Activated B cell treated with CpG ODN at 0.5 μM for 24 hours (primary cell): ENCODE measurements at regions not wholly inside any gene's neighbourhood (a gene's known extent, or its start where the extent isn't known, plus 50 kb on each side); places are given as distances from the start of the nearest gene placed in this dataset.

ENCODE experiments used
- ATAC-seq: fragments of 200-7000 bp; cut with Tn5 transposase; one replicate; pipeline ENCODE4 v1.10.0; 2021; ENCODE audit warnings: low read depth, mild to moderate bottlenecking, moderate library complexity
- CTCF ChIA-PET: fragments of 350-600 bp; sonication (Branson Sonifier 250); formaldehyde crosslinking; loops from one replicate; lab custom pipeline; 2021; ENCODE audit warnings: antibody characterized with exemption; lab: Charles Lee
- POLR2A ChIA-PET: fragments of 350-600 bp; sonication (Branson Sonifier 250); formaldehyde crosslinking; loops from one replicate; lab custom pipeline; 2021; ENCODE audit warnings: antibody characterized with exemption; lab: Charles Lee
- DNase-seq: peaks from one replicate; pipeline ENCODE4 v3.0.0; 2022
- H3K27ac Mint-ChIP-seq: one replicate; pipeline ENCODE4 v1.8.0; 2020; ENCODE audit warnings: mixed read lengths
- H3K27me3 Mint-ChIP-seq: one replicate; pipeline ENCODE4 v1.8.0; 2021; ENCODE audit warnings: mixed read lengths
- H3K36me3 Mint-ChIP-seq: one replicate; pipeline ENCODE4 v1.8.0; 2021; ENCODE audit warnings: low read depth, mixed read lengths
- H3K4me1 Mint-ChIP-seq: one replicate; pipeline ENCODE4 v1.8.0; 2021; ENCODE audit warnings: mixed read lengths
- H3K4me3 Mint-ChIP-seq: one replicate; pipeline ENCODE4 v1.8.0; 2020; ENCODE audit warnings: mild to moderate bottlenecking, mixed read lengths
- H3K9me3 Mint-ChIP-seq: one replicate; pipeline ENCODE4 v1.8.0; 2020; ENCODE audit warnings: mixed read lengths
- intact Hi-C: fragments of 100-400 bp; cut with micrococcal nuclease; formaldehyde crosslinking; loops from one replicate; pipeline ENCODE4 v1.15.1; 2024
- TF ChIP-seq, protein P1 (sequence below): fragments of 200-600 bp; IDR thresholded peaks from one replicate; pipeline ENCODE4 v1.8.0; 2022; ENCODE audit warnings: antibody characterized with exemption, mild to moderate bottlenecking

DNA sequence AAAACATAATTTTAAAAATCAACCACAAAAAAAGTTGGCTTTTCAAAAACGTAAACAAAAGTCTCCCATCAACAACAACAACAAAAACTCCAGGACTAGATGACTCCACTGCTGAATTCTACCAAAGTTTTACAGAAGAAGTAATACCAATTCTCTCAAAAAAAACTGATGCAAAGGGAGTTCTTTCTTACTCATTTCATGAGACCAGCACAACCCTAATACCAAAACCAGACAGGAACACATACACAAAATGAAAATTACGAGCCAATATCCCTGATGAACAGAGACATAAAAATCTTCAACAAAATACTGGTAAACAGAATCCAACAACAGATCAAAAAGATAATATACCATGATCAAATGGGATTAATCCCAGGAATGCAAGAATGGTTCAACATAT, 147.3 kb downstream of the BTG1 start:
- TF ChIP-seq, protein P1, sequence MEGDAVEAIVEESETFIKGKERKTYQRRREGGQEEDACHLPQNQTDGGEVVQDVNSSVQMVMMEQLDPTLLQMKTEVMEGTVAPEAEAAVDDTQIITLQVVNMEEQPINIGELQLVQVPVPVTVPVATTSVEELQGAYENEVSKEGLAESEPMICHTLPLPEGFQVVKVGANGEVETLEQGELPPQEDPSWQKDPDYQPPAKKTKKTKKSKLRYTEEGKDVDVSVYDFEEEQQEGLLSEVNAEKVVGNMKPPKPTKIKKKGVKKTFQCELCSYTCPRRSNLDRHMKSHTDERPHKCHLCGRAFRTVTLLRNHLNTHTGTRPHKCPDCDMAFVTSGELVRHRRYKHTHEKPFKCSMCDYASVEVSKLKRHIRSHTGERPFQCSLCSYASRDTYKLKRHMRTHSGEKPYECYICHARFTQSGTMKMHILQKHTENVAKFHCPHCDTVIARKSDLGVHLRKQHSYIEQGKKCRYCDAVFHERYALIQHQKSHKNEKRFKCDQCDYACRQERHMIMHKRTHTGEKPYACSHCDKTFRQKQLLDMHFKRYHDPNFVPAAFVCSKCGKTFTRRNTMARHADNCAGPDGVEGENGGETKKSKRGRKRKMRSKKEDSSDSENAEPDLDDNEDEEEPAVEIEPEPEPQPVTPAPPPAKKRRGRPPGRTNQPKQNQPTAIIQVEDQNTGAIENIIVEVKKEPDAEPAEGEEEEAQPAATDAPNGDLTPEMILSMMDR: no peak
- ChIA-PET POLR2A (no interaction called here), CTCF (no interaction called here)
- H3K4me3 Mint-ChIP-seq: no peak overlapping the region
- no peak overlapping the region for H3K27ac Mint-ChIP-seq
- peaks cover 13% of the 10 kb centered on the region for H3K4me1 Mint-ChIP-seq
- H3K36me3 Mint-ChIP-seq: no peaks in the 10 kb centered on the region
- intact Hi-C loops: no loop called here
- peaks cover 13% of the 10 kb centered on the region for H3K9me3 Mint-ChIP-seq
- DNase-seq: no peak
- no peaks in the 10 kb centered on the region for H3K27me3 Mint-ChIP-seq
- no peak for ATAC-seq

DNA sequence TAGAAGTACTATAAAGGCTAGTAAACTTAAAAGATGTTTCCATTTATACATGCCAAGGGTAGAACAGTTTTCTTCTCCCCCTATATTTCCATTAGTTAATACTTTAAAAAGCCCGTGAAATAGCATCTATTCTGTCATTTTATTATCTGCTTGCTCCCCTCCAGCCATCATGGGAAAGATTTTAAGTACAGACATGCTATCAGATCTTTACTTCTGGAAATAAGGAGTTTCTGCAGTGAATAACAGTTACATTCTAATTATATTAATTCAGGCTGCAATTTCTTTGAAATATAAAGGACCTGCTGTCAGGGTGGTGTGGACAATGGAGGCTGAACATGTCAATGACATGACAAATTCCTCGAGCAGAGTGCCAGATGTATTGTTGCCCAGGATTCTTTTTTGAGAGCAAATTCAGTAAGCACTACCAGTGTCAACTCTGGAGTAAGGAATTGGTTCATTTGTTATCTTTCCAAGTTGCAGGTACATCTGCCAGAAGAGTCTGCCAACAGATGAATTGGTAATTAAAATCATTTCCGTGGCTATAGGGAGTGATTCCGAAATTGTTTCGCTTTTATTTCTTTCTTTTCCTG, 151.3 kb downstream of the BTG1 start:
- intact Hi-C loops: loop anchor here (5.0 kb wide), 3 partner anchors 508 to 658 kb away; no protein-coding TSS in a partner anchor
- ChIA-PET POLR2A (interaction anchor here (1.5 kb wide), 1 partner anchor 150 kb away, joined by 4 read pairs; no protein-coding TSS in a partner anchor), CTCF (no interaction called here)
- ATAC-seq (no peak), DNase-seq (no peak)
- TF ChIP-seq, protein P1: no peak
- Mint-ChIP-seq H3K27ac (no peak overlapping the region), H3K4me3 (no peak overlapping the region), H3K27me3 (no peaks in the 10 kb centered on the region), H3K9me3 (peaks cover 7% of the 10 kb centered on the region), H3K4me1 (peaks cover 4% of the 10 kb centered on the region), H3K36me3 (no peaks in the 10 kb centered on the region)

DNA sequence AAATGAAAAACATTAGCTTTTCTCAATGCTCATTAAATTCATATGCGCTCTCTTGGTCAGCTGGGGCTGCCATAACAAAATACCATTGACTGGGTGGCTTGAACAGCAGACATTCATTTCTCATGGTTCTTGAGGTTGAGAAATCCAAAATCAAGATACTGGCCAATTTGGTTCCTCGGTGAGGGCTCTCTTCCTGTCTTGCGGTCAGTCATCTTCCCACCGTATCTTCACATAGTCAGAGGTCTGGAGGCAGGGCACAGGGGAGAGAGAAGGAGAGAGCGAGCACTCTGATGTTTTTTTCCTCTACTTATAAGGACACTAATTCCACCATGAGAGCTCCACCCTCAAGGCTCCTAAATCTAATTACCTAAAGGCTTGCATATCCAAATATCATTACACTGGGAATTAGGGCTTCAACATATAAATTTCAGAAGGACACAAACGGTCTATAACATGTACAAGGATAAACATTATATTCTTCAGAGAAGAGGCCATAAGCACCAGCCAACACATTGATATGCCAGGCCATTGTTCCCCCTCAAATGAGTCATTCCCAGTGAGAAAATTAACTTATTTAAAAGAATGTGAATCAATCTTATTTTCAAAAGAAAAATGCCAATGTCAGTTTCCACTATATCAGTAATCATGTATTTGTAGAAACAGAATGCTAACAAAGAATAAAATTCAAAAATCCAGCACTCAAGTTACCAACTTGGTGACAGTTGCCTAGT, 152.2 kb downstream of the BTG1 start:
- ATAC-seq (no peak), DNase-seq (no peak)
- H3K27me3 Mint-ChIP-seq: no peaks in the 10 kb centered on the region
- peaks cover 6% of the 10 kb centered on the region for H3K9me3 Mint-ChIP-seq
- POLR2A ChIA-PET: interaction anchor here (0.6 to 1.5 kb wide), 2 partner anchors 151 to 153 kb away, joined by 3 to 4 read pairs; no protein-coding TSS in a partner anchor
- no peak overlapping the region for H3K27ac Mint-ChIP-seq
- peaks cover 4% of the 10 kb centered on the region for H3K4me1 Mint-ChIP-seq
- CTCF ChIA-PET: no interaction called here
- intact Hi-C loops: loop anchor here (5.0 kb wide), 3 partner anchors 509 to 659 kb away; no protein-coding TSS in a partner anchor
- no peak overlapping the region for H3K4me3 Mint-ChIP-seq
- no peaks in the 10 kb centered on the region for H3K36me3 Mint-ChIP-seq
- TF ChIP-seq, protein P1: no peak

DNA sequence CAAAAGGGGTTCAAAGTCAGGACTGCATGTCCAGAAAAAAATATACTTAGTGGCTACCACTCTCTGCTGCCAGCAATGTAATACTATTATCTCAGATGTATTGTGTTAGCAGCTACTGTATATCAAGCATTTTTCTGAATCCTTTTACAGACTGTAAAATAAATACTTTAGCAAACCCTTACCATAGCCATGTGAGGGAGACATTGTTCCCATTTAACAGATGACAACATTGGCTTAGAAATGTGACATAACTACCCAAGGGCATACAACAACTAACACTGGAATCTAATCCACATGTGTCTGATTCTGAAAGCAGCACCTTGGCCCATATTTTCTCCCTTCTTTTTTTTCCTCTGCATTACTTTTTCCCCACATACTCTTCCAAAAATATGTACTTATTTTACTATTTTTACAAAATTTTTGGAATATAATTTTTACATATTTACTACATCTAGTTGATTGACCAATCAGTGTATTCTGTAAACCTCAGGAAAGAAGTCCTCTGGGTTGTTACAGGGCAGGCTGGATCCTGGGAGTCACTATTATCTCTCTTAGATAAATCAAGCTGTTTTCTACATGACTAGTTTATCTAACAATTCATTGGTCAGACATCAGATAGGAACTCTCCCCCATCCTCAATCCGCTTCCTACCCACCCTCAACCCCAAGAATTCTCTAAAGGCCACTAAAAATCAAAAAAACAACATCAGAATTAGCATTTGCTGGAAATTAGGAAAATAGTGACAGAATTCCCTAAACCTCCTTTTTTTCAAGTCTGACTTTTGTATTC, 154.1 kb downstream of the BTG1 start:
- POLR2A ChIA-PET: interaction anchor here (1.0 to 2.3 kb wide), 3 partner anchors 146 to 153 kb away, joined by 3 to 20 read pairs (median 3); partner anchors contain the start of gene BTG1
- H3K4me1 Mint-ChIP-seq: peaks cover 2% of the 10 kb centered on the region

More for the DNA sequence above, 154.1 kb downstream of the BTG1 start:
- TF ChIP-seq, protein P1: no peak
- Mint-ChIP-seq H3K36me3 (no peaks in the 10 kb centered on the region), H3K4me3 (no peak overlapping the region), H3K27me3 (no peaks in the 10 kb centered on the region), H3K9me3 (no peaks in the 10 kb centered on the region), H3K27ac (no peak overlapping the region)
- ATAC-seq (peak; percentile 47), DNase-seq (no peak)
- intact Hi-C loops: loop anchor here (1.0 to 5.0 kb wide), 6 partner anchors 153 to 661 kb away; no protein-coding TSS in a partner anchor
- CTCF ChIA-PET: interaction anchor here (0.8 to 2.8 kb wide), 8 partner anchors 138 to 609 kb away, joined by 3 to 15 read pairs (median 4); partner anchors contain the start of gene BTG1
